Lung (tissue), 11 donors: ENCODE measurements at regions not wholly inside any gene's neighbourhood (a gene's known extent, or its start where the extent isn't known, plus 50 kb on each side); places are given as distances from the start of the nearest gene placed in this dataset.
"Not testable (repeated sequence)": the region's sequence is repeated elsewhere in the genome, so short reads cannot be mapped to it uniquely, and the experiment has no call there.

Experiments used
- ATAC-seq: fragments of 200-7000 bp; cut with Tn5 transposase; one replicate; pipeline ENCODE4 v1.9.1; 2020; ENCODE audit warnings: moderate number of reproducible peaks; ENCODE audit not compliant: insufficient read depth, low FRiP score
- DNase-seq, 3 donors: peaks; one replicate each; pipeline ENCODE4 v3.0.0-alpha.2; 2013 to 2017
- H3K27ac ChIP-seq, 2 donors: one replicate each; pipeline ENCODE4 v1.5.1; 2013; ENCODE audit warnings: mild to moderate bottlenecking in 2 of 2, moderate library complexity in 2 of 2, control low read depth in 1 of 2, inconsistent platforms in 1 of 2, low read depth in 1 of 2, low read length in 1 of 2
- H3K27me3 ChIP-seq, 3 donors: one replicate each; pipeline ENCODE4 v1.5.1; 2013; ENCODE audit warnings: low read length in 2 of 3; ENCODE audit not compliant: control insufficient read depth in 3 of 3, insufficient read depth in 3 of 3
- H3K36me3 ChIP-seq, 4 donors: one replicate each; pipeline ENCODE4 v1.5.1; 2013; ENCODE audit warnings: low read length in 4 of 4, mild to moderate bottlenecking in 1 of 4, moderate library complexity in 1 of 4; ENCODE audit not compliant: control insufficient read depth in 4 of 4, insufficient read depth in 4 of 4
- H3K4me1 ChIP-seq, 5 donors: one replicate each; pipeline ENCODE4 v1.5.1; 2013; ENCODE audit warnings: low read length in 5 of 5, mild to moderate bottlenecking in 2 of 5, moderate library complexity in 1 of 5; ENCODE audit not compliant: control insufficient read depth in 5 of 5, insufficient read depth in 5 of 5
- H3K4me3 ChIP-seq: one replicate; pipeline ENCODE4 v1.5.1; 2013; ENCODE audit warnings: mild to moderate bottlenecking, control low read depth, moderate library complexity
- H3K9ac ChIP-seq, 2 donors: one replicate each; pipeline ENCODE4 v1.5.1; 2013; ENCODE audit warnings: low read length in 2 of 2, control low read depth in 1 of 2; ENCODE audit not compliant: insufficient read depth in 1 of 2
- H3K9me3 ChIP-seq, 4 donors: one replicate each; pipeline ENCODE4 v1.5.1; 2013; ENCODE audit warnings: low read length in 3 of 4, mild to moderate bottlenecking in 1 of 4, moderate library complexity in 1 of 4; ENCODE audit not compliant: control insufficient read depth in 4 of 4, insufficient read depth in 3 of 4
- WGBS, 2 donors: extraction: QIAGEN DNeasy Blood & Tissue Kit; methylation state at CpG; one replicate each; pipeline ENCODE4 v1.1.7; 2013; 5-methylcytosine and 5-hydroxymethylcytosine counted together
- TF ChIP-seq, protein P1 (sequence below): IDR thresholded peaks from 2 replicates; pipeline ENCODE4 v1.5.1; 2012; ENCODE audit warnings: mild to moderate bottlenecking; ENCODE audit errors: control extremely low read depth, extremely low read depth
- donor health status: control.
- donor health status: control.
- donor health status: Bipolar disorder and iron deficiency.
- donor health status: healthy.
- donor health status: DM: yes; HTN: yes; CAD: no.

DNA sequence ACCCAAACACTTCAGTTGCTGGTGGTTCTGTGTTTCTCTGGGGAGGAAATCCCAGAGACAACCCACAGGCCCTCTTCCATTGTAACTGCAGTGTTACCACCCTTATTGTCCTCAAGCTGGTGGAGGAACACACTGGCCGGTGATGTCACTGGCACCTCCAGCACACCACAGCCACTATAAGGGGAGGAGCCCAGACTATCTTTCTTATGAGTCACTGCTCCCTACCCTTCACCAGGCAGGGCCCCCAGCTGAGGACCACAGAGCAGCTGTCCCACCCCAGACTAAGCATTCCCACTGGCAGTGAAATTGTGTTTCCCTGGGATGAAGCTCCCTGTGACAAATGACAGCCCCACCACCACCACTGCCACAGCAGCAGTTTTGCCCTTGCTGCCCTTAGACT lies 171.8 kb upstream of the FGF16 start:
- ATAC-seq, result no peak
- H3K9me3 ChIP-seq, result peaks cover 0 to 9% (median 4%) of the 10 kb centered on the region in 4 donors
- H3K27ac ChIP-seq, result no peak overlapping the region
- H3K4me1 ChIP-seq, result no peaks in the 10 kb centered on the region
- 90 to 93% methylated on average over 1 of the region's 1 CpG for WGBS, 2 donors
- no peak overlapping the region for H3K4me3 ChIP-seq
- no peak for DNase-seq
- no peaks in the 10 kb centered on the region for H3K27me3 ChIP-seq
- H3K9ac ChIP-seq, result no peak overlapping the region
- TF ChIP-seq, protein P1, sequence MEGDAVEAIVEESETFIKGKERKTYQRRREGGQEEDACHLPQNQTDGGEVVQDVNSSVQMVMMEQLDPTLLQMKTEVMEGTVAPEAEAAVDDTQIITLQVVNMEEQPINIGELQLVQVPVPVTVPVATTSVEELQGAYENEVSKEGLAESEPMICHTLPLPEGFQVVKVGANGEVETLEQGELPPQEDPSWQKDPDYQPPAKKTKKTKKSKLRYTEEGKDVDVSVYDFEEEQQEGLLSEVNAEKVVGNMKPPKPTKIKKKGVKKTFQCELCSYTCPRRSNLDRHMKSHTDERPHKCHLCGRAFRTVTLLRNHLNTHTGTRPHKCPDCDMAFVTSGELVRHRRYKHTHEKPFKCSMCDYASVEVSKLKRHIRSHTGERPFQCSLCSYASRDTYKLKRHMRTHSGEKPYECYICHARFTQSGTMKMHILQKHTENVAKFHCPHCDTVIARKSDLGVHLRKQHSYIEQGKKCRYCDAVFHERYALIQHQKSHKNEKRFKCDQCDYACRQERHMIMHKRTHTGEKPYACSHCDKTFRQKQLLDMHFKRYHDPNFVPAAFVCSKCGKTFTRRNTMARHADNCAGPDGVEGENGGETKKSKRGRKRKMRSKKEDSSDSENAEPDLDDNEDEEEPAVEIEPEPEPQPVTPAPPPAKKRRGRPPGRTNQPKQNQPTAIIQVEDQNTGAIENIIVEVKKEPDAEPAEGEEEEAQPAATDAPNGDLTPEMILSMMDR, result no peak
- no peaks in the 10 kb centered on the region for H3K36me3 ChIP-seq

DNA sequence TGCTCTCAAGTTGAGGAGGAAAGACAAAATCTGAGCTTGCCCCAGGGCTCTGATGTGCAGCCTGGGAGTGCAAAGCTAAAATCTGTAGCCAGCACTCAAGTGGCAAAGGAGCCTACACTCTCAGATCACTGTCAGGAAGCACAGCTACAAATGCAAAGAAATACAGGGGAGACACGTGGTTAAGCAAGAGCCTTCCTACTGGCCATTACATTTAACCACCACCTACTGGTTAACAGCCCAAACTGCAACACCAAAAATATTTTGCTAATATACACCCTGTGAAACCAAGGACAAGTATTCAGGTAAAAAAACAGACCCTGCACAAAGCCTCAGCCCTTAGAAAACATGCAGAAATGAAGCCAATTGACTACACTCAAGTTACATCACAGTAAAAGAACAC lies 170.4 kb upstream of the FGF16 start:
- DNase-seq (no peak), ATAC-seq (no peak)
- TF ChIP-seq, protein P1, result no peak
- WGBS, 2 donors, result 4 to 20% methylated on average over 1 of the region's 1 CpG
- H3K9me3 ChIP-seq, result peaks cover 0 to 11% (median 5%) of the 10 kb centered on the region in 4 donors
- H3K27ac ChIP-seq, result no peak overlapping the region
- H3K4me3 ChIP-seq, result no peak overlapping the region
- no peaks in the 10 kb centered on the region for H3K27me3 ChIP-seq
- H3K36me3 ChIP-seq, result no peaks in the 10 kb centered on the region
- no peaks in the 10 kb centered on the region for H3K4me1 ChIP-seq
- H3K9ac ChIP-seq, result no peak overlapping the region

DNA sequence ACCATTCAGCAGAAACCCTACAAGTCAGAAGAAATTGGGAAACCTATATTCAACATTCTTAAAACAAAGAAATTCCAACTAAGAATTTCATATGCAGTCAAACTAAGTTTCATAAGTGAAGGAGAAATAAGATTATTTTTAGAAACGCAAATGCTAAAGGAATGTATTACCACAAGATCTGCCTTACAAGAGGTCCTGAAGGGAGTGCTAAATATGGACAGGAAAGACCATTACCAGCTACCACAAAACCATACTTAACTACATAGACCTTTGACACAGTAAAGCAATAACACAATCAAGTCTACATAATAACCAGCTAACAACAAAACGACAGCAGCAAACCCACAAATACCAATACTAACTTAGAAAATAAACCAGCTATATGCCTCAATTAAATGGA lies 169.3 kb upstream of the FGF16 start:
- 68 to 83% methylated on average over 2 of the region's 2 CpGs for WGBS, 2 donors
- no peak overlapping the region for H3K9ac ChIP-seq
- peaks cover 0 to 16% (median 5%) of the 10 kb centered on the region in 4 donors for H3K9me3 ChIP-seq
- H3K27ac ChIP-seq, result no peak overlapping the region
- H3K27me3 ChIP-seq, result no peaks in the 10 kb centered on the region
- ATAC-seq (no peak), DNase-seq (no peak)
- TF ChIP-seq, protein P1, result no peak
- no peaks in the 10 kb centered on the region for H3K36me3 ChIP-seq
- no peaks in the 10 kb centered on the region for H3K4me1 ChIP-seq
- no peak overlapping the region for H3K4me3 ChIP-seq

DNA sequence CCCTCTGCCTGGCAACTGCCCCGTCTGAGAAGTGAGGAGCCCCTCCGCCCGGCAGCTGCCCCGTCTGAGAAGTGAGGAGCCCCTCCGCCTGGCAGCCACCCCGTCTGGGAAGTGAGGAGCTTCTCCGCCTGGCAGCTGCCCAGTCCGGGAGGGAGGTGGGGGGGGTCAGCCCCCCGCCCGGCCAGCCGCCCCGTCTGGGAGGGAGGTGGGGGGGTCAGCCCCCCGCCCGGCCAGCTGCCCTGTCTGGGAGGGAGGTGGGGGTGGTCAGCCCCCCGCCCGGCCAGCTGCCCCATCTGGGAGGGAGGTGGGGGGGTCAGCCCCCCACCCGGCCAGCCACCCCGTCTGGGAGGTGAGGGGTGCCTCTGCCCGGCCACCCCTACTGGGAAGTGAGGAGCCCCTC lies 167.8 kb upstream of the FGF16 start:
- not testable (repeated sequence) for H3K4me1 ChIP-seq, H3K27ac ChIP-seq, ATAC-seq, H3K27me3 ChIP-seq, DNase-seq, H3K4me3 ChIP-seq, H3K36me3 ChIP-seq, H3K9ac ChIP-seq
- H3K9me3 ChIP-seq, result peaks cover 0 to 16% (median 3%) of the 10 kb centered on the region in 4 donors
- WGBS, 2 donors, result 82% methylated on average over 12 of the region's 19 CpGs; no CpG with 5 or more reads in 1 of the 2 donors
